Activated CD8-positive, alpha-beta T cell treated with anti-CD3 and anti-CD28 coated beads for 36 hours (primary cell): ENCODE measurements at regions not wholly inside any gene's neighbourhood (a gene's known extent, or its start where the extent isn't known, plus 50 kb on each side); places are given as distances from the start of the nearest gene placed in this dataset.

Experiments
- ATAC-seq: fragments of 200-7000 bp; cut with Tn5 transposase; one replicate; pipeline ENCODE4 v1.10.0; 2021; ENCODE audit warnings: mild to moderate bottlenecking, moderate library complexity
- CTCF ChIA-PET: fragments of 350-600 bp; sonication (Branson Sonifier 250); formaldehyde crosslinking; loops from one replicate; lab custom pipeline; 2021; ENCODE audit warnings: antibody characterized with exemption; lab: Charles Lee
- POLR2A ChIA-PET: fragments of 350-600 bp; sonication (Branson Sonifier 250); formaldehyde crosslinking; loops from one replicate; lab custom pipeline; 2021; ENCODE audit warnings: antibody characterized with exemption; lab: Charles Lee
- DNase-seq: peaks from one replicate; pipeline ENCODE4 v3.0.0-alpha.2; 2020
- H3K27ac Mint-ChIP-seq: one replicate; pipeline ENCODE4 v1.8.0; 2021; ENCODE audit warnings: mild to moderate bottlenecking, mixed read lengths
- H3K27me3 Mint-ChIP-seq: one replicate; pipeline ENCODE4 v1.8.0; 2021; ENCODE audit warnings: mixed read lengths
- H3K36me3 Mint-ChIP-seq: one replicate; pipeline ENCODE4 v1.8.0; 2021; ENCODE audit warnings: low read depth, mixed read lengths
- H3K4me1 Mint-ChIP-seq: one replicate; pipeline ENCODE4 v1.8.0; 2021; ENCODE audit warnings: low read depth, mixed read lengths
- H3K4me3 Mint-ChIP-seq: one replicate; pipeline ENCODE4 v1.8.0; 2021; ENCODE audit warnings: mild to moderate bottlenecking, moderate library complexity, mixed read lengths
- H3K9me3 Mint-ChIP-seq: one replicate; pipeline ENCODE4 v1.8.0; 2021; ENCODE audit warnings: mixed read lengths
- CTCF ChIP-seq: fragments of 200-600 bp; IDR thresholded peaks from one replicate; pipeline ENCODE4 v1.8.0; 2022; ENCODE audit warnings: antibody characterized with exemption, mild to moderate bottlenecking
- intact Hi-C: fragments of 100-400 bp; cut with micrococcal nuclease; formaldehyde crosslinking; loops from one replicate; pipeline ENCODE4 v1.10.0; 2022

GRCh38 chr4:4681653-4682052, 139.8 kb upstream of the STX18 start:
- no peak for TF ChIP-seq CTCF
- ChIA-PET POLR2A (interaction anchor here (0.6 kb wide), 1 partner anchor 143 kb away, joined by 3 read pairs; no protein-coding TSS in a partner anchor), CTCF (interaction anchor here (1.5 kb wide), 1 partner anchor 12 kb away, joined by 6 read pairs; no protein-coding TSS in a partner anchor)
- no peaks in the 10 kb centered on the region for H3K9me3 Mint-ChIP-seq
- DNase-seq (no peak), ATAC-seq (no peak)
- H3K27ac Mint-ChIP-seq = no peak overlapping the region
- H3K36me3 Mint-ChIP-seq = no peaks in the 10 kb centered on the region
- intact Hi-C loops = no loop called here
- no peak overlapping the region for H3K4me3 Mint-ChIP-seq
- no peaks in the 10 kb centered on the region for H3K27me3 Mint-ChIP-seq
- no peaks in the 10 kb centered on the region for H3K4me1 Mint-ChIP-seq

GRCh38 chr4:4680758-4681157, 138.9 kb upstream of the STX18 start:
- H3K36me3 Mint-ChIP-seq = no peaks in the 10 kb centered on the region
- POLR2A ChIA-PET = no interaction called here
- no peak overlapping the region for H3K4me3 Mint-ChIP-seq
- H3K27ac Mint-ChIP-seq = no peak overlapping the region
- H3K9me3 Mint-ChIP-seq = no peaks in the 10 kb centered on the region
- DNase-seq (no peak), ATAC-seq (no peak)
- CTCF ChIA-PET = interaction anchor here (1.0 to 1.5 kb wide), 2 partner anchors 11 to 193 kb away, joined by 4 to 6 read pairs; no protein-coding TSS in a partner anchor
- intact Hi-C loops = no loop called here
- no peak for TF ChIP-seq CTCF
- no peaks in the 10 kb centered on the region for H3K27me3 Mint-ChIP-seq
- H3K4me1 Mint-ChIP-seq = no peaks in the 10 kb centered on the region

- H3K36me3 Mint-ChIP-seq = peaks cover 2% of the 10 kb centered on the region
- no peak for DNase-seq
- H3K4me1 Mint-ChIP-seq = no peaks in the 10 kb centered on the region
- H3K4me3 Mint-ChIP-seq = no peak overlapping the region
- no peak for TF ChIP-seq CTCF
- no peak overlapping the region for H3K27ac Mint-ChIP-seq
- ChIA-PET CTCF (interaction anchor here (1.0 kb wide), 1 partner anchor 192 kb away, joined by 4 read pairs; no protein-coding TSS in a partner anchor), POLR2A (no interaction called here)
- H3K9me3 Mint-ChIP-seq = no peaks in the 10 kb centered on the region
- H3K27me3 Mint-ChIP-seq = no peaks in the 10 kb centered on the region
- no peak for ATAC-seq
- intact Hi-C loops = no loop called here
These were observed 138.4 kb upstream of the STX18 start for GRCh38 chr4:4680243-4680642.

GRCh38 chr4:4677556-4678522, 136.0 kb upstream of the STX18 start:
- Mint-ChIP-seq H3K4me3 (no peak overlapping the region), H3K27ac (no peak overlapping the region), H3K36me3 (peaks cover 3% of the 10 kb centered on the region), H3K27me3 (no peaks in the 10 kb centered on the region), H3K9me3 (no peaks in the 10 kb centered on the region), H3K4me1 (no peaks in the 10 kb centered on the region)
- ChIA-PET CTCF (interaction anchor here (1.0 kb wide), 1 partner anchor 32 kb away, joined by 3 read pairs; no protein-coding TSS in a partner anchor), POLR2A (no interaction called here)
- DNase-seq = peak; percentile 18
- intact Hi-C loops = no loop called here
- peak; percentile 36 for TF ChIP-seq CTCF
- no peak for ATAC-seq

GRCh38 chr4:4675641-4676040, 133.8 kb upstream of the STX18 start:
- Mint-ChIP-seq H3K27me3 (no peaks in the 10 kb centered on the region), H3K27ac (no peak overlapping the region), H3K4me1 (no peaks in the 10 kb centered on the region), H3K4me3 (no peak overlapping the region), H3K9me3 (no peaks in the 10 kb centered on the region), H3K36me3 (peaks cover 3% of the 10 kb centered on the region)
- CTCF ChIA-PET = no interaction called here
- intact Hi-C loops = no loop called here
- no peak for TF ChIP-seq CTCF
- POLR2A ChIA-PET = no interaction called here
- DNase-seq (no peak), ATAC-seq (no peak)
